Endothelial cell of umbilical vein (primary cell): ENCODE measurements at regions not wholly inside any gene's neighbourhood (a gene's known extent, or its start where the extent isn't known, plus 50 kb on each side); places are given as distances from the start of the nearest gene placed in this dataset.

Experiments
- CTCF ChIP-seq, 2 donors: IDR thresholded peaks; 1 replicate in 1 of 2; 2 replicates in 1 of 2; pipeline ENCODE4 v1.5.1; 2011; ENCODE audit warnings: low read length in 2 of 2, mild to moderate bottlenecking in 2 of 2, moderate library complexity in 2 of 2, control low read depth in 1 of 2, inconsistent platforms in 1 of 2, low read depth in 1 of 2; ENCODE audit not compliant: insufficient read depth in 1 of 2; ENCODE audit errors: extremely low read depth in 1 of 2
- EZH2 ChIP-seq: IDR thresholded peaks from 2 replicates; pipeline ENCODE4 v1.6.1; 2012; ENCODE audit warnings: borderline replicate concordance, low read depth, mild to moderate bottlenecking, moderate library complexity, low read length, inconsistent platforms; ENCODE audit not compliant: severe bottlenecking
- JUN ChIP-seq: IDR thresholded peaks from 2 replicates; pipeline ENCODE4 v1.6.1; 2011; ENCODE audit warnings: borderline replicate concordance, low read depth; ENCODE audit not compliant: insufficient read length, insufficient read depth
- POLR2A ChIP-seq: IDR thresholded peaks from 2 replicates; pipeline ENCODE4 v1.6.1; 2012; ENCODE audit warnings: low read depth, mild to moderate bottlenecking, control low read depth, low read length
- POLR2AphosphoS5 ChIP-seq: IDR thresholded peaks from 2 replicates; pipeline ENCODE4 v1.6.1; 2012; ENCODE audit warnings: low read depth, mild to moderate bottlenecking, control low read depth, low read length, moderate library complexity; ENCODE audit not compliant: insufficient read depth

- no peak for TF ChIP-seq CTCF (IDR thresholded peaks at IDR 0.05; ENCODE audit: extremely low read depth in 1 of 2, insufficient read depth in 1 of 2, low read depth in 1 of 2, low read length in 2 of 2)
- TF ChIP-seq POLR2A = no peak
- TF ChIP-seq EZH2 = no peak
- no peak for TF ChIP-seq JUN
- TF ChIP-seq POLR2AphosphoS5 = no peak
Observed at GRCh38 chr3:147002721-147003120, 397.6 kb upstream of the PLSCR5 start.
